HCT116 (cell line): ENCODE measurements at regions not wholly inside any gene's neighbourhood (a gene's known extent, or its start where the extent isn't known, plus 50 kb on each side); places are given as distances from the start of the nearest gene placed in this dataset.

ENCODE experiments used
- ATAC-seq: fragments of 200-7000 bp; cut with Tn5 transposase; 2 replicates; pipeline ENCODE4 v1.9.1; 2020; ENCODE audit warnings: mild to moderate bottlenecking, moderate library complexity
- BruUV-seq: library from RNA; stranded (reverse); fragments of 400-500 nt; replicated peaks from 2 replicates; lab custom pipeline; 2021; lab: Mats Ljungman, UMichigan
- CTCF ChIA-PET: fragments of 300-600 bp; sonication (Branson Sonifier 250); formaldehyde crosslinking; loops from one replicate; lab custom pipeline; 2021; ENCODE audit warnings: antibody characterized with exemption; lab: Charles Lee
- POLR2A ChIA-PET: fragments of 300-600, 350-600 bp; sonication (Branson Sonifier 250); formaldehyde crosslinking; loops from one replicate; lab custom pipeline; 2021; ENCODE audit warnings: antibody characterized with exemption; lab: Charles Lee
- RAD21 ChIA-PET, 2 experiments: fragments of 300-600 bp; sonication (Branson Sonifier 250); formaldehyde crosslinking; loops; one replicate each; lab custom pipeline; 2023; ENCODE audit warnings: low total read pairs in 2 of 2; ENCODE audit not compliant: uncharacterized antibody in 2 of 2, unreplicated experiment in 2 of 2, low non-redundant PET in 1 of 2; lab: Charles Lee
- DNase-seq: peaks from one replicate; pipeline ENCODE4 v3.0.0-alpha.2; 2010; ENCODE audit warnings: low read depth, low spot score
- H2AFZ ChIP-seq: fragments of 200-600 bp; shearing (Covaris generic), sonication (generic); 2 replicates; pipeline ENCODE4 v1.6.1; 2017; ENCODE audit warnings: low read depth, mixed run types, mixed read lengths, antibody characterized with exemption, low read length; ENCODE audit not compliant: poor library complexity, severe bottlenecking
- H3K27ac ChIP-seq: 2 replicates; pipeline ENCODE4 v1.5.1; 2012; ENCODE audit warnings: low read depth, low read length
- H3K27me3 ChIP-seq: fragments of 200-600 bp; sonication (generic); 2 replicates; pipeline ENCODE4 v1.6.1; 2016; ENCODE audit warnings: mixed run types, low read length, mixed read lengths; ENCODE audit not compliant: insufficient read depth
- H3K36me3 ChIP-seq, 2 experiments: fragments of 200-500 bp in 1 of 2; fragments of 200-600 bp in 1 of 2; sonication (Bioruptor generic) in 1 of 2; sonication (generic) in 1 of 2; 2 replicates each; pipeline versions ENCODE4 v1.5.1 to v1.6.1; 2014 to 2016; ENCODE audit warnings: low read length in 2 of 2, inconsistent platforms in 1 of 2, mixed read lengths in 1 of 2, mixed run types in 1 of 2; ENCODE audit not compliant: insufficient read depth in 2 of 2, control insufficient read depth in 1 of 2
- H3K4me1 ChIP-seq, 2 experiments: fragments of 200-600 bp in 1 of 2; sonication (generic) in 1 of 2; 2 replicates each; pipeline versions ENCODE4 v1.5.1 to v1.6.1; 2012 to 2017; ENCODE audit warnings: low read length in 2 of 2, inconsistent platforms in 1 of 2, mild to moderate bottlenecking in 1 of 2, mixed read lengths in 1 of 2, mixed run types in 1 of 2, moderate library complexity in 1 of 2; ENCODE audit not compliant: insufficient read depth in 2 of 2, control insufficient read depth in 1 of 2
- H3K4me2 ChIP-seq: fragments of 200-600 bp; sonication (generic); 2 replicates; pipeline ENCODE4 v1.6.1; 2017; ENCODE audit warnings: mixed run types, low read length, mixed read lengths
- H3K4me3 ChIP-seq, 2 experiments: fragments of 200-600 bp in 1 of 2; sonication (generic) in 1 of 2; replicated peaks in 1 of 2; 2 replicates each; pipeline ENCODE4 v1.5.1; 2011 to 2016; ENCODE audit warnings: low read length in 2 of 2, control low read depth in 1 of 2, low read depth in 1 of 2, mild to moderate bottlenecking in 1 of 2, mixed read lengths in 1 of 2, mixed run types in 1 of 2
- H3K79me2 ChIP-seq: fragments of 200-600 bp; sonication (generic); 2 replicates; pipeline ENCODE4 v1.6.1; 2017; ENCODE audit warnings: mild to moderate bottlenecking, mixed run types, low read length, moderate library complexity, mixed read lengths; ENCODE audit not compliant: insufficient read depth
- H3K9ac ChIP-seq: fragments of 200-600 bp; sonication (generic); 2 replicates; pipeline ENCODE4 v1.6.1; 2016; ENCODE audit warnings: low read length, mixed read lengths
- H3K9me2 ChIP-seq: fragments of 200-600 bp; sonication (generic), shearing (Covaris generic); 2 replicates; pipeline ENCODE4 v1.6.1; 2017; ENCODE audit warnings: mixed run types, mild to moderate bottlenecking, moderate library complexity; ENCODE audit not compliant: insufficient read depth
- H3K9me3 ChIP-seq, 2 experiments: fragments of 200-500 bp in 1 of 2; fragments of 200-600 bp in 1 of 2; sonication (Bioruptor generic) in 1 of 2; sonication (generic) in 1 of 2; 2 replicates each; pipeline ENCODE4 v1.6.1; 2014 to 2017; ENCODE audit warnings: low read length in 2 of 2, mixed read lengths in 2 of 2, inconsistent platforms in 1 of 2, low read depth in 1 of 2, mild to moderate bottlenecking in 1 of 2, mixed run types in 1 of 2, moderate library complexity in 1 of 2; ENCODE audit not compliant: control insufficient read depth in 1 of 2, insufficient read depth in 1 of 2
- H4K20me1 ChIP-seq: fragments of 200-600 bp; sonication (generic), shearing (Covaris generic); 2 replicates; pipeline ENCODE4 v1.6.1; 2017; ENCODE audit warnings: mixed run types, mild to moderate bottlenecking, moderate library complexity; ENCODE audit not compliant: insufficient read depth
- CEBPB ChIP-seq: IDR thresholded peaks from 2 replicates; pipeline ENCODE4 v1.6.1; 2012; ENCODE audit warnings: low read depth
- EGR1 ChIP-seq: IDR thresholded peaks from 2 replicates; pipeline ENCODE4 v1.6.1; 2012; ENCODE audit warnings: low read depth
- EZH2 ChIP-seq: fragments of 200-600 bp; sonication (generic); IDR thresholded peaks from 2 replicates; pipeline ENCODE4 v1.6.1; 2017; ENCODE audit warnings: antibody characterized with exemption, mixed run types
- EZH2phosphoT487 ChIP-seq: fragments of 200-600 bp; IDR thresholded peaks from 2 replicates; pipeline ENCODE4 v1.6.1; 2018; ENCODE audit warnings: antibody characterized with exemption, borderline replicate concordance
- FOSL1 ChIP-seq: IDR thresholded peaks from 2 replicates; pipeline ENCODE4 v1.6.1; 2012; ENCODE audit warnings: low read depth
- JUND ChIP-seq: IDR thresholded peaks from 2 replicates; pipeline ENCODE4 v1.6.1; 2012
- POLR2A ChIP-seq: IDR thresholded peaks from 2 replicates; pipeline ENCODE4 v1.7.0; 2011; ENCODE audit warnings: borderline replicate concordance; ENCODE audit not compliant: insufficient read depth, insufficient read length; ENCODE audit errors: extremely low read depth
- RAD21 ChIP-seq: IDR thresholded peaks from 2 replicates; pipeline ENCODE4 v1.6.1; 2012; ENCODE audit warnings: low read depth, mild to moderate bottlenecking
- SP1 ChIP-seq: IDR thresholded peaks from 2 replicates; pipeline ENCODE4 v1.6.1; 2012; ENCODE audit warnings: low read depth
- SRF ChIP-seq: IDR thresholded peaks from 2 replicates; pipeline ENCODE4 v1.6.1; 2012; ENCODE audit warnings: low read depth
- YY1 ChIP-seq: IDR thresholded peaks from 2 replicates; pipeline ENCODE4 v1.6.1; 2011; ENCODE audit warnings: low read length, low read depth, moderate library complexity, mild to moderate bottlenecking; ENCODE audit not compliant: insufficient replicate concordance; ENCODE audit errors: extremely low read depth
- ZFX ChIP-seq: fragments of 450-650 bp; IDR thresholded peaks from 2 replicates; pipeline ENCODE4 v1.6.1; 2017
- ZNF274 ChIP-seq: fragments of 200-500 bp; sonication (Bioruptor generic); IDR thresholded peaks from 2 replicates; pipeline ENCODE4 v1.6.1; 2014; ENCODE audit warnings: mild to moderate bottlenecking, low read depth, low read length, inconsistent platforms
- intact Hi-C: fragments of 100-400 bp; cut with micrococcal nuclease; formaldehyde crosslinking; loops from 2 replicates; pipeline ENCODE4 v1.10.0; 2022
- TF ChIP-seq, protein P1 (sequence below): IDR thresholded peaks from 2 replicates; pipeline ENCODE4 v1.6.1; 2011; ENCODE audit warnings: mild to moderate bottlenecking, low read length, moderate library complexity; ENCODE audit not compliant: insufficient replicate concordance; ENCODE audit errors: extremely low read depth
- TF ChIP-seq, protein P2 (sequence below), 3 experiments: fragments of 200-600 bp in 1 of 3; sonication (generic) in 1 of 3; IDR thresholded peaks in 2 of 3; conservative IDR thresholded peaks in 1 of 3; 2 replicates each; pipeline ENCODE4 v1.5.1; 2012 to 2017; ENCODE audit warnings: low read depth in 2 of 3, low read length in 2 of 3, antibody characterized with exemption in 1 of 3, borderline replicate concordance in 1 of 3, control low read depth in 1 of 3, mild to moderate bottlenecking in 1 of 3, mixed read lengths in 1 of 3, mixed run types in 1 of 3, moderate library complexity in 1 of 3; ENCODE audit not compliant: insufficient read depth in 1 of 3
- TF ChIP-seq, protein P3 (sequence below): IDR thresholded peaks from 2 replicates; pipeline ENCODE4 v1.6.1; 2012
- TF ChIP-seq, protein P4 (sequence below): IDR thresholded peaks from 2 replicates; pipeline ENCODE4 v1.6.1; 2012

DNA sequence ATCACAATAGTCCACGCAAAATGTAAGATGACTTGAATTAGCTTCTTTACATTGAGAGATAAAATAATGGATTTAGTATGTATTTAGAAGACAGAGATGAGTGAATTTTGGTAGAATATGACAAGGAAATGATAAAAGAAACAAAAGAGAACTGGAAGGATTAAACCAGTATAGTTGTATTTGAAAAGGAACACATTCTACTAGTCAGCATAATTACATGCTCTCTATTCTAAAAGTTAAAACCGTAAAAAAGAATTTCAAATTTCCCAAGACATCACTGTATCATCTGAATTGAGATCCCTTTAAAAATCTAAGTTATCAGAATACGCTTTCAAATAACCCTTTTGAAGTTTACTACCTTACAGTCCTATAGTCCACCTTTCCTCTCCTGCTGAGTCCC lies 1156.7 kb upstream of the PCDH9 start:
- Histone ChIP-seq H3K79me2 (no peaks in the 10 kb centered on the region), H3K9me3 (no peaks in the 10 kb centered on the region), H2AFZ (no peak overlapping the region), H3K4me3 (no peak overlapping the region), H3K27me3 (no peaks in the 10 kb centered on the region), H4K20me1 (no peaks in the 10 kb centered on the region), H3K9ac (no peak overlapping the region), H3K4me2 (no peak overlapping the region), H3K27ac (no peak overlapping the region), H3K9me2 (no peaks in the 10 kb centered on the region), H3K4me1 (no peaks in the 10 kb centered on the region), H3K36me3 (no peaks in the 10 kb centered on the region)
- DNase-seq (no peak), ATAC-seq (no peak)
- no TSS peak for BruUV-seq
- ChIA-PET RAD21 (no interaction called here), POLR2A (no interaction called here), CTCF (no interaction called here)
- TF ChIP-seq POLR2A (no peak), SP1 (no peak), EZH2phosphoT487 (no peak), ZFX (no peak), JUND (no peak), FOSL1 (no peak), YY1 (no peak), ZNF274 (no peak), RAD21 (no peak), SRF (no peak), CEBPB (no peak), EZH2 (no peak), EGR1 (no peak)
- TF ChIP-seq, protein P1, sequence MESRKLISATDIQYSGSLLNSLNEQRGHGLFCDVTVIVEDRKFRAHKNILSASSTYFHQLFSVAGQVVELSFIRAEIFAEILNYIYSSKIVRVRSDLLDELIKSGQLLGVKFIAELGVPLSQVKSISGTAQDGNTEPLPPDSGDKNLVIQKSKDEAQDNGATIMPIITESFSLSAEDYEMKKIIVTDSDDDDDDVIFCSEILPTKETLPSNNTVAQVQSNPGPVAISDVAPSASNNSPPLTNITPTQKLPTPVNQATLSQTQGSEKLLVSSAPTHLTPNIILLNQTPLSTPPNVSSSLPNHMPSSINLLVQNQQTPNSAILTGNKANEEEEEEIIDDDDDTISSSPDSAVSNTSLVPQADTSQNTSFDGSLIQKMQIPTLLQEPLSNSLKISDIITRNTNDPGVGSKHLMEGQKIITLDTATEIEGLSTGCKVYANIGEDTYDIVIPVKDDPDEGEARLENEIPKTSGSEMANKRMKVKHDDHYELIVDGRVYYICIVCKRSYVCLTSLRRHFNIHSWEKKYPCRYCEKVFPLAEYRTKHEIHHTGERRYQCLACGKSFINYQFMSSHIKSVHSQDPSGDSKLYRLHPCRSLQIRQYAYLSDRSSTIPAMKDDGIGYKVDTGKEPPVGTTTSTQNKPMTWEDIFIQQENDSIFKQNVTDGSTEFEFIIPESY, result no peak
- TF ChIP-seq, protein P2, sequence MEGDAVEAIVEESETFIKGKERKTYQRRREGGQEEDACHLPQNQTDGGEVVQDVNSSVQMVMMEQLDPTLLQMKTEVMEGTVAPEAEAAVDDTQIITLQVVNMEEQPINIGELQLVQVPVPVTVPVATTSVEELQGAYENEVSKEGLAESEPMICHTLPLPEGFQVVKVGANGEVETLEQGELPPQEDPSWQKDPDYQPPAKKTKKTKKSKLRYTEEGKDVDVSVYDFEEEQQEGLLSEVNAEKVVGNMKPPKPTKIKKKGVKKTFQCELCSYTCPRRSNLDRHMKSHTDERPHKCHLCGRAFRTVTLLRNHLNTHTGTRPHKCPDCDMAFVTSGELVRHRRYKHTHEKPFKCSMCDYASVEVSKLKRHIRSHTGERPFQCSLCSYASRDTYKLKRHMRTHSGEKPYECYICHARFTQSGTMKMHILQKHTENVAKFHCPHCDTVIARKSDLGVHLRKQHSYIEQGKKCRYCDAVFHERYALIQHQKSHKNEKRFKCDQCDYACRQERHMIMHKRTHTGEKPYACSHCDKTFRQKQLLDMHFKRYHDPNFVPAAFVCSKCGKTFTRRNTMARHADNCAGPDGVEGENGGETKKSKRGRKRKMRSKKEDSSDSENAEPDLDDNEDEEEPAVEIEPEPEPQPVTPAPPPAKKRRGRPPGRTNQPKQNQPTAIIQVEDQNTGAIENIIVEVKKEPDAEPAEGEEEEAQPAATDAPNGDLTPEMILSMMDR (IDR thresholded peaks at IDR 0.05 in 2 of 3, conservative IDR thresholded peaks at IDR 0.05 in 1 of 3; ENCODE audit: borderline replicate concordance in 1 of 3, insufficient read depth in 1 of 3, low read depth in 2 of 3, low read length in 2 of 3), result no peak
- TF ChIP-seq, protein P3, sequence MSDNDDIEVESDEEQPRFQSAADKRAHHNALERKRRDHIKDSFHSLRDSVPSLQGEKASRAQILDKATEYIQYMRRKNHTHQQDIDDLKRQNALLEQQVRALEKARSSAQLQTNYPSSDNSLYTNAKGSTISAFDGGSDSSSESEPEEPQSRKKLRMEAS, result no peak
- TF ChIP-seq, protein P4, sequence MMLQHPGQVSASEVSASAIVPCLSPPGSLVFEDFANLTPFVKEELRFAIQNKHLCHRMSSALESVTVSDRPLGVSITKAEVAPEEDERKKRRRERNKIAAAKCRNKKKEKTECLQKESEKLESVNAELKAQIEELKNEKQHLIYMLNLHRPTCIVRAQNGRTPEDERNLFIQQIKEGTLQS, result no peak
- intact Hi-C loops, result no loop called here
